Trophoblast cell (in vitro differentiated cells and primary cell): ENCODE measurements at regions not wholly inside any gene's neighbourhood (a gene's known extent, or its start where the extent isn't known, plus 50 kb on each side); places are given as distances from the start of the nearest gene placed in this dataset.

ENCODE experiments used
- DNase-seq, 2 donors: peaks; one replicate each; pipeline ENCODE4 v3.0.0-alpha.2; 2016
- H2AFZ ChIP-seq: 2 replicates; pipeline ENCODE4 v1.6.1; 2013; ENCODE audit warnings: low read length, moderate library complexity, mild to moderate bottlenecking; ENCODE audit not compliant: insufficient read depth, poor library complexity
- H2AK5ac ChIP-seq: 2 replicates; pipeline ENCODE4 v1.6.1; 2013; ENCODE audit warnings: mild to moderate bottlenecking, low read length
- H2BK120ac ChIP-seq: 2 replicates; pipeline ENCODE4 v1.6.1; 2013; ENCODE audit warnings: low read length, mild to moderate bottlenecking, moderate library complexity; ENCODE audit not compliant: insufficient read depth, poor library complexity
- H2BK12ac ChIP-seq: 2 replicates; pipeline ENCODE4 v1.6.1; 2013; ENCODE audit warnings: mild to moderate bottlenecking, low read length, moderate library complexity
- H2BK5ac ChIP-seq: 2 replicates; pipeline ENCODE4 v1.6.1; 2013; ENCODE audit warnings: low read length, low read depth, moderate library complexity, mild to moderate bottlenecking; ENCODE audit not compliant: poor library complexity
- H3K14ac ChIP-seq: 2 replicates; pipeline ENCODE4 v1.6.1; 2013; ENCODE audit warnings: mild to moderate bottlenecking, low read length
- H3K18ac ChIP-seq: 2 replicates; pipeline ENCODE4 v1.6.1; 2013; ENCODE audit warnings: mild to moderate bottlenecking, low read length
- H3K23ac ChIP-seq: 2 replicates; pipeline ENCODE4 v1.6.1; 2013; ENCODE audit warnings: low read length
- H3K27ac ChIP-seq: 2 replicates; pipeline ENCODE4 v1.5.1; 2013; ENCODE audit warnings: low read depth, mild to moderate bottlenecking, inconsistent platforms, low read length, moderate library complexity
- H3K27me3 ChIP-seq: 2 replicates; pipeline ENCODE4 v1.6.1; 2013; ENCODE audit warnings: inconsistent platforms, mild to moderate bottlenecking, low read length, moderate library complexity; ENCODE audit not compliant: insufficient read depth
- H3K36me3 ChIP-seq, 2 experiments: 1 replicate in 1 of 2; 2 replicates in 1 of 2; pipeline ENCODE4 v1.6.1; 2013; ENCODE audit warnings: low read length in 2 of 2, mild to moderate bottlenecking in 2 of 2, moderate library complexity in 1 of 2; ENCODE audit not compliant: insufficient read depth in 2 of 2, control insufficient read depth in 1 of 2
- H3K4ac ChIP-seq: 2 replicates; pipeline ENCODE4 v1.6.1; 2013; ENCODE audit warnings: low read depth, mild to moderate bottlenecking, low read length, moderate library complexity
- H3K4me1 ChIP-seq, 2 experiments: 1 replicate in 1 of 2; 2 replicates in 1 of 2; pipeline ENCODE4 v1.6.1; 2013; ENCODE audit warnings: low read length in 2 of 2, mild to moderate bottlenecking in 2 of 2, moderate library complexity in 1 of 2; ENCODE audit not compliant: insufficient read depth in 2 of 2, control insufficient read depth in 1 of 2
- H3K4me2 ChIP-seq: 2 replicates; pipeline ENCODE4 v1.6.1; 2013; ENCODE audit warnings: inconsistent platforms, mild to moderate bottlenecking, low read length, moderate library complexity
- H3K4me3 ChIP-seq: 2 replicates; pipeline ENCODE4 v1.5.1; 2013; ENCODE audit warnings: mild to moderate bottlenecking, low read depth, low read length, inconsistent platforms
- H3K79me1 ChIP-seq: one replicate; pipeline ENCODE4 v1.6.1; 2013; ENCODE audit warnings: low read length
- H3K79me2 ChIP-seq: 2 replicates; pipeline ENCODE4 v1.6.1; 2013; ENCODE audit warnings: low read length, mild to moderate bottlenecking; ENCODE audit not compliant: control insufficient read depth, insufficient read depth, poor library complexity
- H3K9ac ChIP-seq: 2 replicates; pipeline ENCODE4 v1.6.1; 2013; ENCODE audit warnings: mild to moderate bottlenecking, low read length
- H3K9me3 ChIP-seq: 2 replicates; pipeline ENCODE4 v1.6.1; 2013; ENCODE audit warnings: low read depth, mild to moderate bottlenecking, control low read depth, inconsistent platforms, low read length; ENCODE audit not compliant: insufficient read depth
- H4K12ac ChIP-seq: 2 replicates; pipeline ENCODE4 v1.6.1; 2013; ENCODE audit warnings: low read depth, mild to moderate bottlenecking, low read length, moderate library complexity
- H4K8ac ChIP-seq: 2 replicates; pipeline ENCODE4 v1.6.1; 2013; ENCODE audit warnings: low read depth, mild to moderate bottlenecking, low read length, moderate library complexity
- H4K91ac ChIP-seq: one replicate; pipeline ENCODE4 v1.6.1; 2013; ENCODE audit warnings: low read depth, mild to moderate bottlenecking, low read length, moderate library complexity
- WGBS: extraction: QIAGEN DNeasy Blood & Tissue Kit; methylation state at CpG from one replicate; pipeline ENCODE4 v1.1.7; 2013; ENCODE audit warnings: missing lambda C conversion rate; ENCODE audit not compliant: insufficient read length, insufficient coverage; ENCODE audit errors: extremely low coverage; 5-methylcytosine and 5-hydroxymethylcytosine counted together

- H2BK120ac ChIP-seq: no peak overlapping the region
- no peak overlapping the region for H3K4me3 ChIP-seq
- H3K36me3 ChIP-seq: no peaks in the 10 kb centered on the region
- no peak overlapping the region for H3K27ac ChIP-seq
- no peak for DNase-seq
- no peak overlapping the region for H4K8ac ChIP-seq
- no peak overlapping the region for H2AK5ac ChIP-seq
- H4K91ac ChIP-seq: no peak overlapping the region
- H3K27me3 ChIP-seq: no peaks in the 10 kb centered on the region
- H3K23ac ChIP-seq: no peak overlapping the region
- H3K9me3 ChIP-seq: no peaks in the 10 kb centered on the region
- no peak overlapping the region for H2AFZ ChIP-seq
- H3K14ac ChIP-seq: no peak overlapping the region
- H3K4ac ChIP-seq: no peak overlapping the region
- no peak overlapping the region for H2BK5ac ChIP-seq
- H3K4me2 ChIP-seq: no peak overlapping the region
- no peaks in the 10 kb centered on the region for H3K79me2 ChIP-seq
- no peak overlapping the region for H3K9ac ChIP-seq
- H2BK12ac ChIP-seq: no peak overlapping the region
- no peak overlapping the region for H4K12ac ChIP-seq
- no peak overlapping the region for H3K18ac ChIP-seq
- no peaks in the 10 kb centered on the region for H3K79me1 ChIP-seq
- no peaks in the 10 kb centered on the region for H3K4me1 ChIP-seq
These were observed 1418.5 kb downstream of the EFNB2 start for GRCh38 chr13:105116966-105117365.

GRCh38 chr13:105112561-105112960 is 1422.9 kb downstream of the EFNB2 start:
- Histone ChIP-seq H4K91ac (no peak overlapping the region), H4K8ac (no peak overlapping the region)
- no CpG with 5 or more reads among the region's 4 CpGs for WGBS

GRCh38 chr13:105107781-105108180 is 1427.7 kb downstream of the EFNB2 start:
- no peak overlapping the region for H3K14ac ChIP-seq
- no peak for DNase-seq
- no peak overlapping the region for H3K4ac ChIP-seq
- no peak overlapping the region for H4K91ac ChIP-seq
- H3K36me3 ChIP-seq: no peaks in the 10 kb centered on the region
- H3K4me2 ChIP-seq: no peak overlapping the region
- no peak overlapping the region for H2AFZ ChIP-seq
- H2BK120ac ChIP-seq: no peak overlapping the region
- no peaks in the 10 kb centered on the region for H3K79me1 ChIP-seq
- H2BK5ac ChIP-seq: no peak overlapping the region
- H3K27me3 ChIP-seq: no peaks in the 10 kb centered on the region
- H2AK5ac ChIP-seq: no peak overlapping the region
- H3K23ac ChIP-seq: no peak overlapping the region
- H3K18ac ChIP-seq: no peak overlapping the region
- WGBS: no CpG with 5 or more reads among the region's 3 CpGs
- no peak overlapping the region for H3K9ac ChIP-seq
- no peak overlapping the region for H2BK12ac ChIP-seq
- H3K4me1 ChIP-seq: no peaks in the 10 kb centered on the region
- no peaks in the 10 kb centered on the region for H3K9me3 ChIP-seq
- H4K8ac ChIP-seq: no peak overlapping the region
- no peaks in the 10 kb centered on the region for H3K79me2 ChIP-seq
- H3K4me3 ChIP-seq: no peak overlapping the region
- H4K12ac ChIP-seq: no peak overlapping the region
- no peak overlapping the region for H3K27ac ChIP-seq

More at GRCh38 chr13:105112561-105112960, 1422.9 kb downstream of the EFNB2 start:
- H3K4ac ChIP-seq: no peak overlapping the region
- H2AK5ac ChIP-seq: no peak overlapping the region
- no peak for DNase-seq
- H2BK12ac ChIP-seq: no peak overlapping the region
- no peaks in the 10 kb centered on the region for H3K9me3 ChIP-seq
- H3K14ac ChIP-seq: no peak overlapping the region
- no peak overlapping the region for H3K4me2 ChIP-seq
- H3K9ac ChIP-seq: no peak overlapping the region
- no peak overlapping the region for H2AFZ ChIP-seq
- no peaks in the 10 kb centered on the region for H3K79me1 ChIP-seq
- H3K27me3 ChIP-seq: no peaks in the 10 kb centered on the region
- H3K36me3 ChIP-seq: no peaks in the 10 kb centered on the region
- H3K4me1 ChIP-seq: no peaks in the 10 kb centered on the region
- H3K79me2 ChIP-seq: no peaks in the 10 kb centered on the region
- H3K23ac ChIP-seq: no peak overlapping the region
- H2BK5ac ChIP-seq: no peak overlapping the region
- no peak overlapping the region for H3K18ac ChIP-seq
- H3K27ac ChIP-seq: no peak overlapping the region
- H2BK120ac ChIP-seq: no peak overlapping the region
- no peak overlapping the region for H4K12ac ChIP-seq
- H3K4me3 ChIP-seq: no peak overlapping the region

GRCh38 chr13:105105471-105105870 is 1430.0 kb downstream of the EFNB2 start:
- Histone ChIP-seq H3K4ac (no peak overlapping the region), H3K27me3 (no peaks in the 10 kb centered on the region), H3K4me3 (no peak overlapping the region), H3K79me2 (no peaks in the 10 kb centered on the region), H2AFZ (no peak overlapping the region), H2BK120ac (no peak overlapping the region), H3K36me3 (no peaks in the 10 kb centered on the region), H3K4me2 (no peak overlapping the region), H3K79me1 (no peaks in the 10 kb centered on the region), H3K23ac (no peak overlapping the region), H3K9ac (no peak overlapping the region), H2BK5ac (no peak overlapping the region), H3K9me3 (no peaks in the 10 kb centered on the region), H4K8ac (no peak overlapping the region), H3K4me1 (no peaks in the 10 kb centered on the region), H3K18ac (no peak overlapping the region), H4K91ac (no peak overlapping the region), H3K14ac (no peak overlapping the region), H2AK5ac (no peak overlapping the region), H3K27ac (no peak overlapping the region), H2BK12ac (no peak overlapping the region), H4K12ac (no peak overlapping the region)
- WGBS: no CpG with 5 or more reads among the region's 4 CpGs
- no peak for DNase-seq

GRCh38 chr13:105097521-105097920 is 1437.9 kb downstream of the EFNB2 start:
- H2AFZ ChIP-seq: no peak overlapping the region
- H3K79me2 ChIP-seq: no peaks in the 10 kb centered on the region
- no peaks in the 10 kb centered on the region for H3K9me3 ChIP-seq
- no peak overlapping the region for H4K8ac ChIP-seq
- no peak overlapping the region for H3K14ac ChIP-seq
- H3K4ac ChIP-seq: no peak overlapping the region
- H4K91ac ChIP-seq: no peak overlapping the region
- H2BK12ac ChIP-seq: no peak overlapping the region
- no peak overlapping the region for H3K4me3 ChIP-seq
- H3K79me1 ChIP-seq: no peaks in the 10 kb centered on the region
- no peak for DNase-seq
- no peak overlapping the region for H2BK120ac ChIP-seq
- H3K9ac ChIP-seq: no peak overlapping the region
- no peak overlapping the region for H3K4me2 ChIP-seq
- no peaks in the 10 kb centered on the region for H3K27me3 ChIP-seq
- H3K23ac ChIP-seq: no peak overlapping the region
- H4K12ac ChIP-seq: no peak overlapping the region
- H3K18ac ChIP-seq: no peak overlapping the region
- H2AK5ac ChIP-seq: no peak overlapping the region
- H3K27ac ChIP-seq: no peak overlapping the region
- H2BK5ac ChIP-seq: no peak overlapping the region
- H3K4me1 ChIP-seq: no peaks in the 10 kb centered on the region
- no peaks in the 10 kb centered on the region for H3K36me3 ChIP-seq
